NCI-H1092 treated with DMSO at 0.1 percent for 48 hours (cell line): ENCODE measurements at regions not wholly inside any gene's neighbourhood (a gene's known extent, or its start where the extent isn't known, plus 50 kb on each side); places are given as distances from the start of the nearest gene placed in this dataset.

Experiments used
- DNase-seq: peaks from one replicate; lab custom pipeline; 2025; lab: John Stamatoyannopoulos, UW

GRCh38 chr4:33316033-33316432 lies 2595.9 kb downstream of the PCDH7 start:
- DNase-seq, result no peak

- DNase-seq, result no peak
Measured at GRCh38 chr4:33316578-33316977, 2596.4 kb downstream of the PCDH7 start.

GRCh38 chr4:33323393-33323792 lies 2603.2 kb downstream of the PCDH7 start:
- DNase-seq, result no peak

GRCh38 chr4:33334416-33334815 lies 2614.2 kb downstream of the PCDH7 start:
- DNase-seq, result no peak

GRCh38 chr4:33339762-33340161 lies 2619.6 kb downstream of the PCDH7 start:
- no peak for DNase-seq

- no peak for DNase-seq
Measured at GRCh38 chr4:33340168-33340567, 2620.0 kb downstream of the PCDH7 start.

GRCh38 chr4:33349376-33349775 lies 2629.2 kb downstream of the PCDH7 start:
- DNase-seq, result peak; percentile 22

- peak; percentile 24 for DNase-seq
Measured at GRCh38 chr4:33357121-33357520, 2637.0 kb downstream of the PCDH7 start.

- no peak for DNase-seq
Measured at GRCh38 chr4:33369446-33369845, 2649.3 kb downstream of the PCDH7 start.

- peak; percentile 44 for DNase-seq
Measured at GRCh38 chr4:33381816-33382215, 2661.6 kb downstream of the PCDH7 start.

- no peak for DNase-seq
Measured at GRCh38 chr4:33386764-33387163, 2666.6 kb downstream of the PCDH7 start.

- no peak for DNase-seq
Measured at GRCh38 chr4:33390976-33391375, 2670.8 kb downstream of the PCDH7 start.

- DNase-seq, result no peak
Measured at GRCh38 chr4:33395731-33396485, 2675.7 kb downstream of the PCDH7 start.

GRCh38 chr4:33400504-33400903 lies 2680.3 kb downstream of the PCDH7 start:
- no peak for DNase-seq

- no peak for DNase-seq
Measured at GRCh38 chr4:33407496-33407895, 2687.3 kb downstream of the PCDH7 start.

GRCh38 chr4:33411182-33411581 lies 2691.0 kb downstream of the PCDH7 start:
- no peak for DNase-seq

GRCh38 chr4:33421887-33422286 lies 2701.7 kb downstream of the PCDH7 start:
- no peak for DNase-seq

GRCh38 chr4:33422656-33423055 lies 2702.5 kb downstream of the PCDH7 start:
- DNase-seq, result no peak

GRCh38 chr4:33425936-33426335 lies 2705.8 kb downstream of the PCDH7 start:
- DNase-seq, result no peak

- DNase-seq, result no peak
Measured at GRCh38 chr4:33427676-33428075, 2707.5 kb downstream of the PCDH7 start.

GRCh38 chr4:33429971-33430370 lies 2709.8 kb downstream of the PCDH7 start:
- DNase-seq, result no peak

- no peak for DNase-seq
Measured at GRCh38 chr4:33437406-33437805, 2717.2 kb downstream of the PCDH7 start.

- no peak for DNase-seq
Measured at GRCh38 chr4:33446953-33447352, 2726.8 kb downstream of the PCDH7 start.

- DNase-seq, result no peak
Measured at GRCh38 chr4:33448948-33449347, 2728.8 kb downstream of the PCDH7 start.
